LNCAP (cell line): ENCODE measurements at regions not wholly inside any gene's neighbourhood (a gene's known extent, or its start where the extent isn't known, plus 50 kb on each side); places are given as distances from the start of the nearest gene placed in this dataset.

Source experiments
- TF ChIP-seq, protein P1 (sequence below): fragments of 450-650 bp; IDR thresholded peaks from 2 replicates; pipeline ENCODE4 v1.5.1; 2017; ENCODE audit warnings: mild to moderate bottlenecking

DNA sequence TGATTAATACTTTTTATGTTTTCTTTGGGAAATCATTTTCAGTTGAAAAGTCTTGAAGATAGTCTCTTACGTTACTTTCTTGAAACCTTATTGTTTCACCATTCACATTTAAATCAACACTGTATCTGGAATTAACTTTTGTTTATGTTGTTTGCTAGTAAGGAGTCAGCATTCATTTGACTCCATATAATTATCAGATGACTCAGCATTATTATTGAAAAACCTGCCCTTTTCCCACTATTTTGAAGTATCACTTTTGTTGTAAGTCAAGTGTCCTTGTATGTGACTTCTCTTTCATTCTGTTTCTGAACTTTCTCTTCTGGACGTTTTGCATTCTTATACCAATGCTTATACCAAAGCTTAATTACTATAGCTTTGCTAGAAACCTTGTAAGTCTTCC, 186.1 kb upstream of the KLF12 start:
- TF ChIP-seq, protein P1, sequence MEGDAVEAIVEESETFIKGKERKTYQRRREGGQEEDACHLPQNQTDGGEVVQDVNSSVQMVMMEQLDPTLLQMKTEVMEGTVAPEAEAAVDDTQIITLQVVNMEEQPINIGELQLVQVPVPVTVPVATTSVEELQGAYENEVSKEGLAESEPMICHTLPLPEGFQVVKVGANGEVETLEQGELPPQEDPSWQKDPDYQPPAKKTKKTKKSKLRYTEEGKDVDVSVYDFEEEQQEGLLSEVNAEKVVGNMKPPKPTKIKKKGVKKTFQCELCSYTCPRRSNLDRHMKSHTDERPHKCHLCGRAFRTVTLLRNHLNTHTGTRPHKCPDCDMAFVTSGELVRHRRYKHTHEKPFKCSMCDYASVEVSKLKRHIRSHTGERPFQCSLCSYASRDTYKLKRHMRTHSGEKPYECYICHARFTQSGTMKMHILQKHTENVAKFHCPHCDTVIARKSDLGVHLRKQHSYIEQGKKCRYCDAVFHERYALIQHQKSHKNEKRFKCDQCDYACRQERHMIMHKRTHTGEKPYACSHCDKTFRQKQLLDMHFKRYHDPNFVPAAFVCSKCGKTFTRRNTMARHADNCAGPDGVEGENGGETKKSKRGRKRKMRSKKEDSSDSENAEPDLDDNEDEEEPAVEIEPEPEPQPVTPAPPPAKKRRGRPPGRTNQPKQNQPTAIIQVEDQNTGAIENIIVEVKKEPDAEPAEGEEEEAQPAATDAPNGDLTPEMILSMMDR = no peak

DNA sequence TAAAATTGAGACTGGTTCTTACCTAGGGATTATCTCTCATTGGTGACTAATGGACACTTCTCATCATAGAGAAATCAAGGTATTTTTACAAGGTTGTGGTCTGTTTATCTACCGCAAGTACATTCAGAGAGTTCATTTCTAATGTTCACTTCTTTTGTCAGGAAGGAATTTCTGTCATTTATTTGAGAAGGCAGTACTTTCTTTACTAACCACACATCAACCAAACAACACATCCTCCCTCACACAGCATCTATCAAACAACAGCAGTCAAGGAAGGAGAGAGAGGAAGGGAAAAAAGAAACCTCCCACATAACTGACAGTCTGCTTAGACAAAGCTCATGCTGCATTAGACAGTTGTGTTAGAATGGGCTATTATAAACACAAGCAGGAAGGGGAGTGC, 182.3 kb upstream of the KLF12 start:
- TF ChIP-seq, protein P1 = no peak

DNA sequence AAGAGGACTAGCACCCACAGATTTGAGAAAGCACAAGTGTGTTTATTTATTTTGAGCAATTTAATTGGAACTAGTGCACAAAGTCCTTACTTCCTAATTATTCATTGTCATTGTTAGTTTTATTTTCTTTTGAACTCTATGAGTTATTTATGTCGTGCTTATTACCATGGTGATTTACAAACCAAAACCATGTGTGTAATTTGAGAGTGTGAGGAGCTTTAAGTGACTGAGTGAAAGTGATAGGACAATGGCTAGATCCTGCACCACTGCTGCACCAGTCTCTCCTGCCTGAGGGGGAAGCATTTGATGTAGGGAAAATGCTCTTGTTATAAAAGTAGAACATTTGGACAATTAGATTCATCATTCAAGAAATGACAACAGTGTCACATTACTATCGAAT, 172.3 kb upstream of the KLF12 start:
- TF ChIP-seq, protein P1 = no peak

DNA sequence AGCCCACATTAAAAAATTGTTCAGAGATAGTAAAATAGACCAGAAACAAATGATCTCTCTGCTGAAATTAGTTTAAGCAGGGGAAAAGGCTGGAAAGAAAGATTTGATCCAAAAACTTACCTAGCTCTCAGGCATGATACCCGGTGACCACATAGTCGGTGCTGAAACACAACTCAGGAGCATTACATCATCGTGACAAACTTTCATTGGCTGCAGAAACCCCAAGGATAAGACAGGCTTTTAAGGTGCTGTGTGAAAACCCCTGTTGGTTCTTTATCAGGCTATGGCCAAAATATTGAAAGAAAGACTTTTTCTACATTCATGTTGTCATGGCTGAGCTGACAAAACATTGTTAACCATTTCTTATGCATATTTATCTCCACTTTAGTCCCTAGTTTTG, 171.7 kb upstream of the KLF12 start:
- TF ChIP-seq, protein P1 = no peak

DNA sequence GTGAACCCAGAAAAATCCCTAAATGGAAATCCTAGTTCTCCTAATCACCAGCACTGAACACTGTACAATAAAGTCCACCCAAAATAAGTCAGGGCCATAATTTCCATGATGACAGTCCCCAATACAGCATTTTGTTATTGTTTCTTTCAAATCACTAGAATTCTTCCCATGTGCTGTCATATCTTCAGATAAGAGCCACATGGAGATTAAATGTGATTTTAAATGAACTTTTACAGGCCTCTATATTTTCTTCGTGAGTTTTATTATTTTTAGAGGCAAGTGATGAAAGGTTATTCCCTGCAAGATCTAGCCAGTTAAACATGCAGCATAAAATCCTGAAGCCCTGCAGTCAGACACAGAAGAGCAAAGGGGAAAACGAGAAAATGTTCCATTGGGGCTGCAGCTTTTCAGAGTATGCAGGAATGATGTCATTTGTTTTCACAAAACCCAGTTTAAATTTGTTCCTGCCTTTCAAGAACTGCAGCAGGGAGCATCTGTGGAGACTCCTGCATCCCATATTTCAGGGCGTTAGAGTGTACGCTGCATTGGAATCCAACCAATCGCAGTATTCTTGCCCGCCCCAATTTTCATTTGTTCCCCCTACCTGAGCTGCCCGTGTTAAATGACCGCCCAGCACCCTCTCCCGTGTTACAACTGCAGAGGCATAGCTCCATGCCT, 167.2 kb upstream of the KLF12 start:
- TF ChIP-seq, protein P1 = no peak

DNA sequence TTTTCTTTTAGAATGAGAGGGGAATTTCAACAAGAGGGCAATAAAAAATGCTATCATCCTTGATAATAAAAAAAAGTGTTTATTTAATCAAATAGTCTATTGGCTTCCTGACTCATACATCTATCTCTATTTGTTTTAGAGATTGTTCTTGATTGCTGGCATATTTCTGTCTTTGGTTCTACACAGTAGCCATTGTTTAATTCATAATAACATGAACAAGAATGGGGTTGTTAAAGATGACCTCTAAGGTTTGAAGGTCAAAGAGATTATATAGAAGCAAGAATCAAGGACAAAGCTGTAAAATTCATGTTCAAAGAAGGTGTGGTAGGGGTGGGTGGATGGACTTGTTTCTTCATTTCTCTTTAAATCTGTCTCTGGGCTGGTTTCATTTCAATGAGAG, 166.0 kb upstream of the KLF12 start:
- TF ChIP-seq, protein P1 = no peak

DNA sequence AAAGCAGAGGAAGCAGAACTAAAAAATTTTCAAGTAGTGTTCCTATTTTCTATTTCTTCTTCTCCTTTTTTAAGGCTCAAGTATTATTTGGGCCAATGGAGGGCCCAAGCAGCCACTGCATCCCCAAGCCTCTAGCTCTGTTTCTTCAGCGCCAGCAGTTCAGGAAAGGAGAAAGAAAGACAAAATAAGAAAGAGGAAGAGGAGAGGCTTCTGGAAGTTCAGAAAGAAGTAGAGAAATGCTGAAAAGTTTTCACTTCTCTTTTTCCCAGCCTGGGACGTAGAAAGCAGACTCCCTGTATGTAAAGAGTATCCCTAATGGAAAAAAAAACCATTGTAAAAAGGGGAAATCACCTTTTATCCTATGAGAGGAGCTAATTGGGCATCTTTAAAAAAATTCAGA, 165.5 kb upstream of the KLF12 start:
- TF ChIP-seq, protein P1 = no peak

DNA sequence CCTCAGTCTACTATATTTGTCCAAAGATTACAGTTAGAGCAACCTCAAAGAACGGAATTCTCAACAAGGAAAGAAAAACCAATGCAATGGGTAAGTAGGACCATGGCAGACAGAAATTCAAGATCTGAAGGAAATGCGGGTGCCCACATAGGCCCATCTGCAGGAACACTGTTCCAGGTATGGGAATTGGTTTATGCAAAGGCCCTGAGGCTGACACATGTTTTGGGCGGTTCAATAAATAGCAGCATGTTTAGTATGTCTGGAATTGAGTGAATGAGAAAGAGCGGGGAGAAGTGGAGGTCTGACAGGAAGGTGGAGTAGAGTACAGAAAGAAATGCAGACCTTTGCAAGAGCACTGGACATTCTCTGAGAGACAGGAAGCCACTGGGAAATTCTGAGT, 164.7 kb upstream of the KLF12 start:
- TF ChIP-seq, protein P1 = no peak
